Astrocyte (in vitro differentiated cells and primary cell): ENCODE measurements at regions not wholly inside any gene's neighbourhood (a gene's known extent, or its start where the extent isn't known, plus 50 kb on each side); places are given as distances from the start of the nearest gene placed in this dataset.

Experiments used
- DNase-seq: peaks from one replicate; pipeline ENCODE4 v3.0.0-alpha.2; 2010; ENCODE audit warnings: low read depth
- FAIRE-seq: peaks from 2 replicates; lab custom pipeline; 2011; peaks lifted over from hg19 to GRCh38; lab: Jason Lieb, UNC
- H2AFZ ChIP-seq: 2 replicates; pipeline ENCODE4 v1.6.0; 2012; ENCODE audit warnings: low read depth, low read length, inconsistent platforms
- H3K27ac ChIP-seq: 2 replicates; pipeline ENCODE4 v1.5.1; 2011; ENCODE audit warnings: low read depth, low read length, inconsistent platforms
- H3K27me3 ChIP-seq: 2 replicates; pipeline ENCODE4 v1.6.0; 2011; ENCODE audit warnings: low read length, inconsistent platforms; ENCODE audit not compliant: insufficient read depth
- H3K36me3 ChIP-seq: 2 replicates; pipeline ENCODE4 v1.5.1; 2011; ENCODE audit warnings: low read length, inconsistent platforms; ENCODE audit not compliant: insufficient read depth
- H3K4me1 ChIP-seq: 2 replicates; pipeline ENCODE4 v1.5.1; 2011; ENCODE audit warnings: low read length, inconsistent platforms; ENCODE audit not compliant: insufficient read depth
- H3K4me2 ChIP-seq: 2 replicates; pipeline ENCODE4 v1.6.0; 2012; ENCODE audit warnings: low read length, inconsistent platforms
- H3K4me3 ChIP-seq: 2 replicates; pipeline ENCODE4 v1.5.1; 2011; ENCODE audit warnings: low read depth, mild to moderate bottlenecking, low read length, inconsistent platforms; ENCODE audit not compliant: insufficient read depth
- H3K79me2 ChIP-seq: 2 replicates; pipeline ENCODE4 v1.6.0; 2012; ENCODE audit warnings: mild to moderate bottlenecking, low read length, inconsistent platforms; ENCODE audit not compliant: insufficient read depth
- H3K9ac ChIP-seq: 2 replicates; pipeline ENCODE4 v1.6.0; 2012; ENCODE audit warnings: mild to moderate bottlenecking, low read length, inconsistent platforms
- H3K9me3 ChIP-seq: 2 replicates; pipeline ENCODE4 v1.5.1; 2012; ENCODE audit warnings: low read depth, mild to moderate bottlenecking, low read length, inconsistent platforms; ENCODE audit not compliant: insufficient read depth
- H4K20me1 ChIP-seq: 2 replicates; pipeline ENCODE4 v1.6.0; 2012; ENCODE audit warnings: low read length, inconsistent platforms; ENCODE audit not compliant: insufficient read depth
- H3K27ac Mint-ChIP-seq: one replicate; pipeline ENCODE4 v1.8.0; 2021; ENCODE audit warnings: mild to moderate bottlenecking, mixed read lengths; ENCODE audit not compliant: unreplicated experiment
- H3K27me3 Mint-ChIP-seq: one replicate; pipeline ENCODE4 v1.8.0; 2021; ENCODE audit warnings: low read depth, mixed read lengths; ENCODE audit not compliant: unreplicated experiment
- H3K36me3 Mint-ChIP-seq: one replicate; pipeline ENCODE4 v1.8.0; 2021; ENCODE audit warnings: low read depth, mixed read lengths; ENCODE audit not compliant: unreplicated experiment
- H3K4me1 Mint-ChIP-seq: one replicate; pipeline ENCODE4 v1.8.0; 2021; ENCODE audit warnings: low read depth, mixed read lengths; ENCODE audit not compliant: unreplicated experiment
- H3K4me3 Mint-ChIP-seq: one replicate; pipeline ENCODE4 v1.8.0; 2021; ENCODE audit warnings: mild to moderate bottlenecking, moderate library complexity, mixed read lengths; ENCODE audit not compliant: unreplicated experiment
- H3K9me3 Mint-ChIP-seq: one replicate; pipeline ENCODE4 v1.8.0; 2021; ENCODE audit warnings: mild to moderate bottlenecking, mixed read lengths; ENCODE audit not compliant: unreplicated experiment
- EZH2 ChIP-seq: IDR thresholded peaks from 2 replicates; pipeline ENCODE4 v1.6.1; 2012; ENCODE audit warnings: mild to moderate bottlenecking, low read length, inconsistent platforms; ENCODE audit not compliant: insufficient read depth
- TF ChIP-seq, protein P1 (sequence below): IDR thresholded peaks from 2 replicates; pipeline ENCODE4 v1.5.1; 2011; ENCODE audit warnings: low read depth, mild to moderate bottlenecking, inconsistent platforms, low read length, moderate library complexity; ENCODE audit not compliant: insufficient read depth

DNA sequence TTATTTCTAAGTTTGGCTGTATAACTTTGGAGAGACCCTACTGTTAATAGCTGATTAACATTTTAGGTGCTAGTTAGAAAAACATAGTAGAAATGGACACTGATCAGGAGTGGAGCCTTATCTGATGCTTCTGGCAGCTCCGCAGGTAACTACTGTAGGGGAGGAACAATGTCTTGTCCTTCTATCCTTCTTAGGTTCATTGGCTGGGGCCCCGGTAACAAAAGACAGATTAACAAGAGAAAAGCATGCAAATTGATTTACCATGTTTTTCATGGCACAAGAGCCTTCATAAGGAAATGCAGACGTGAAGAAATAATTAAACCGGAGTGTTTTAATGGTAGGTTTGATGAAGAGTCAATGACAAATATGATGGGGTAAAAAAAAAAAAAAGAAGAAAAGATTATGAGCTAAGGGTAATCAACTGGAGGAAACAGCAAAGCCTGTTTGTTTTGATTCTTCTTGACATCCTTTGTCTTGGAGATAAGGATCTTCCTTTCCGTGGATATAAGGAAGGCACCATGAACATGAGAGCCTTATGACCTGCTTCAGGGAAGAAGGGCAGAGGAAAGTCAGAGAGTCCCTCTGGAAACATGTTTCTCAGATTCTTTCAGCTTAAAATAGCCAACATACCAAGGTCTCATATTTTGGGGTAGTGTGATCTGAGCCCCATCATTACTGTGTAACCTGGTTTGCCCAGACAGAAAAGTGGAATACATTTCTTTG, 62.4 kb upstream of the GCFC2 start:
- no peaks in the 10 kb centered on the region for H3K79me2 ChIP-seq
- H3K4me2 ChIP-seq: no peak overlapping the region
- no peaks in the 10 kb centered on the region for H3K9me3 Mint-ChIP-seq
- H3K36me3 ChIP-seq: no peaks in the 10 kb centered on the region
- no peak overlapping the region for H3K27ac ChIP-seq
- H3K4me1 Mint-ChIP-seq: no peaks in the 10 kb centered on the region
- H3K4me3 ChIP-seq: no peak overlapping the region
- H3K4me1 ChIP-seq: no peaks in the 10 kb centered on the region
- no peak for FAIRE-seq
- no peaks in the 10 kb centered on the region for H3K27me3 Mint-ChIP-seq
- H3K9ac ChIP-seq: no peak overlapping the region
- no peaks in the 10 kb centered on the region for H3K27me3 ChIP-seq
- H3K36me3 Mint-ChIP-seq: no peaks in the 10 kb centered on the region
- no peak overlapping the region for H3K4me3 Mint-ChIP-seq
- H4K20me1 ChIP-seq: no peaks in the 10 kb centered on the region
- no peaks in the 10 kb centered on the region for H3K9me3 ChIP-seq
- no peak overlapping the region for H2AFZ ChIP-seq
- TF ChIP-seq EZH2: no peak
- TF ChIP-seq, protein P1, sequence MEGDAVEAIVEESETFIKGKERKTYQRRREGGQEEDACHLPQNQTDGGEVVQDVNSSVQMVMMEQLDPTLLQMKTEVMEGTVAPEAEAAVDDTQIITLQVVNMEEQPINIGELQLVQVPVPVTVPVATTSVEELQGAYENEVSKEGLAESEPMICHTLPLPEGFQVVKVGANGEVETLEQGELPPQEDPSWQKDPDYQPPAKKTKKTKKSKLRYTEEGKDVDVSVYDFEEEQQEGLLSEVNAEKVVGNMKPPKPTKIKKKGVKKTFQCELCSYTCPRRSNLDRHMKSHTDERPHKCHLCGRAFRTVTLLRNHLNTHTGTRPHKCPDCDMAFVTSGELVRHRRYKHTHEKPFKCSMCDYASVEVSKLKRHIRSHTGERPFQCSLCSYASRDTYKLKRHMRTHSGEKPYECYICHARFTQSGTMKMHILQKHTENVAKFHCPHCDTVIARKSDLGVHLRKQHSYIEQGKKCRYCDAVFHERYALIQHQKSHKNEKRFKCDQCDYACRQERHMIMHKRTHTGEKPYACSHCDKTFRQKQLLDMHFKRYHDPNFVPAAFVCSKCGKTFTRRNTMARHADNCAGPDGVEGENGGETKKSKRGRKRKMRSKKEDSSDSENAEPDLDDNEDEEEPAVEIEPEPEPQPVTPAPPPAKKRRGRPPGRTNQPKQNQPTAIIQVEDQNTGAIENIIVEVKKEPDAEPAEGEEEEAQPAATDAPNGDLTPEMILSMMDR: no peak
- no peak overlapping the region for H3K27ac Mint-ChIP-seq
- no peak for DNase-seq

DNA sequence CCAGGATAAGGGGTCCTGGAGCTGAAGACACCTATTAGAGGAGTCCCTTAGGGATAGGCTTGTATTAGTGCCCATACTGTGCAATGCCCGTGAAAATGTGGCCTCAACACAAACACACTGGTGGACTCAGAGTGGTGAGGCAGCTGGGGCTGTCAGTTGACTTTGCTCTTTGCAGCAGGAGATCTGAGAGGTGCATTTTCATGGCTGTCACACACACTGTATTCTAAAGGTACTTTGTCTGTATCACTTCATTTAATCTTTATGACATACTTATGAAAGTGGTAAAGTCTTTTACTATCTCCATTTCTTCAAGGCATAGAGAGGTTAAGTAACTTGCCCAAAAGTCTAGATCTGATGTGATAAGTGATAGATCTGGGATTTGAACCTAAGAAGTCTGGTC, 55.1 kb upstream of the GCFC2 start:
- Mint-ChIP-seq H3K9me3 (peaks cover 2% of the 10 kb centered on the region), H3K27ac (no peak overlapping the region), H3K36me3 (no peaks in the 10 kb centered on the region), H3K4me3 (no peak overlapping the region), H3K4me1 (no peaks in the 10 kb centered on the region), H3K27me3 (peaks cover 6% of the 10 kb centered on the region)
- Histone ChIP-seq H3K36me3 (no peaks in the 10 kb centered on the region), H3K4me1 (no peaks in the 10 kb centered on the region), H3K9me3 (no peaks in the 10 kb centered on the region), H3K4me2 (no peak overlapping the region), H3K4me3 (no peak overlapping the region), H3K79me2 (no peaks in the 10 kb centered on the region), H3K9ac (no peak overlapping the region), H2AFZ (no peak overlapping the region), H3K27ac (no peak overlapping the region), H4K20me1 (no peaks in the 10 kb centered on the region), H3K27me3 (no peaks in the 10 kb centered on the region)
- TF ChIP-seq EZH2: no peak
- TF ChIP-seq, protein P1: no peak
- DNase-seq (no peak), FAIRE-seq (no peak)

DNA sequence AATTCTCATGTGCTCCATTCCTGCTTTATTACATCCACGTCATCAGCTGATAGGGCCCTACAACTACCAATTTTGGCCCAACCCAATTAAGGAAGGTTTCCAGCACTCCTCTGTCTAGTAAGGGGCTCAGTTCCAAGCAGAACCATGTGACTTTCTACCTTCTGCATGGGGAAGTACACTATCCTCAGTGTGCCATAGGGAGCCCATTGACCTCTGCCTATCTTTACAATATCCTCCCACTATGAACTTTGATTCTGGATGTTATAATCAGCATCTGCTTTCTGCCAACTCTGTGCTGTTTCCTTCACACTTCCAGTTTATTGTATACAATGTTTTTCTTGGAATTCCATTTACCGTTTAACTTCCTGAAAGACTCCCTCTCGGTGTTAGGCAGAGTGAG, 53.9 kb upstream of the GCFC2 start:
- no peak overlapping the region for H3K4me2 ChIP-seq
- H3K27me3 Mint-ChIP-seq: peaks cover 6% of the 10 kb centered on the region
- peaks cover 2% of the 10 kb centered on the region for H3K9me3 Mint-ChIP-seq
- no peak overlapping the region for H3K4me3 Mint-ChIP-seq
- no peaks in the 10 kb centered on the region for H3K9me3 ChIP-seq
- no peaks in the 10 kb centered on the region for H3K36me3 Mint-ChIP-seq
- H3K4me3 ChIP-seq: no peak overlapping the region
- no peaks in the 10 kb centered on the region for H3K4me1 ChIP-seq
- no peak overlapping the region for H3K27ac ChIP-seq
- DNase-seq (no peak), FAIRE-seq (no peak)
- no peaks in the 10 kb centered on the region for H3K4me1 Mint-ChIP-seq
- no peaks in the 10 kb centered on the region for H3K36me3 ChIP-seq
- TF ChIP-seq, protein P1: no peak
- no peak for TF ChIP-seq EZH2
- H3K27ac Mint-ChIP-seq: no peak overlapping the region
- no peaks in the 10 kb centered on the region for H4K20me1 ChIP-seq
- H3K79me2 ChIP-seq: no peaks in the 10 kb centered on the region
- H2AFZ ChIP-seq: no peak overlapping the region
- H3K27me3 ChIP-seq: no peaks in the 10 kb centered on the region
- no peak overlapping the region for H3K9ac ChIP-seq
